SK-N-SH treated with all-trans-retinoic acid at 6 μM for 48 hours (cell line): ENCODE measurements at regions not wholly inside any gene's neighbourhood (a gene's known extent, or its start where the extent isn't known, plus 50 kb on each side); places are given as distances from the start of the nearest gene placed in this dataset.

ENCODE experiments used
- ATAC-seq: fragments of 200-7000 bp; cut with Tn5 transposase; 3 replicates; pipeline ENCODE4 v1.9.1; 2020; ENCODE audit warnings: mild to moderate bottlenecking, moderate library complexity
- CREB5 ChIP-seq: fragments of 250-450 bp; sonication (Bioruptor Pico); IDR thresholded peaks from 2 replicates; pipeline ENCODE4 v1.5.1; 2020; ENCODE audit warnings: low read depth, mild to moderate bottlenecking, moderate library complexity
- CSRNP3 ChIP-seq: fragments of 250-450 bp; sonication (Bioruptor Pico); IDR thresholded peaks from 2 replicates; pipeline ENCODE4 v1.5.1; 2021; ENCODE audit warnings: mild to moderate bottlenecking, moderate library complexity
- ESRRG ChIP-seq: fragments of 250-450 bp; sonication (Bioruptor Pico); IDR thresholded peaks from 2 replicates; pipeline ENCODE4 v1.6.1; 2021; ENCODE audit warnings: mild to moderate bottlenecking
- GLIS3 ChIP-seq: fragments of 250-450 bp; sonication (Bioruptor Pico); IDR thresholded peaks from 2 replicates; pipeline ENCODE4 v1.5.0; 2020; ENCODE audit warnings: mild to moderate bottlenecking, moderate library complexity
- ISL1 ChIP-seq: fragments of 250-450 bp; sonication (Bioruptor Pico); IDR thresholded peaks from 2 replicates; pipeline ENCODE4 v2.1.2; 2022; ENCODE audit warnings: mild to moderate bottlenecking, moderate library complexity
- OSR1 ChIP-seq: fragments of 250-450 bp; sonication (Bioruptor Pico); IDR thresholded peaks from 2 replicates; pipeline ENCODE4 v1.8.0; 2022; ENCODE audit warnings: moderate library complexity, mild to moderate bottlenecking, inconsistent platforms
- PATZ1 ChIP-seq: fragments of 250-450 bp; sonication (Bioruptor Pico); IDR thresholded peaks from 2 replicates; pipeline ENCODE4 v1.8.0; 2020; ENCODE audit warnings: mild to moderate bottlenecking, moderate library complexity, borderline replicate concordance
- POU6F1 ChIP-seq: fragments of 250-450 bp; sonication (Bioruptor Pico); IDR thresholded peaks from 2 replicates; pipeline ENCODE4 v1.8.0; 2021; ENCODE audit warnings: low read depth, mild to moderate bottlenecking, moderate library complexity, borderline replicate concordance
- RARB ChIP-seq: fragments of 250-450 bp; sonication (Bioruptor Pico); IDR thresholded peaks from 2 replicates; pipeline ENCODE4 v1.8.0; 2021; ENCODE audit warnings: mild to moderate bottlenecking, moderate library complexity
- SNAI2 ChIP-seq: fragments of 250-450 bp; sonication (Bioruptor Pico); IDR thresholded peaks from 2 replicates; pipeline ENCODE4 v1.5.0; 2020; ENCODE audit warnings: mild to moderate bottlenecking, moderate library complexity
- TCF4 ChIP-seq: fragments of 250-450 bp; sonication (Bioruptor Pico); IDR thresholded peaks from 2 replicates; pipeline ENCODE4 v1.8.0; 2021; ENCODE audit warnings: mild to moderate bottlenecking, moderate library complexity, borderline replicate concordance
- TSHZ2 ChIP-seq: fragments of 250-450 bp; sonication (Bioruptor Pico); IDR thresholded peaks from 2 replicates; pipeline ENCODE4 v1.5.0; 2020; ENCODE audit warnings: mild to moderate bottlenecking, moderate library complexity
- ZC3H10 ChIP-seq: fragments of 250-450 bp; sonication (Bioruptor Pico); IDR thresholded peaks from 2 replicates; pipeline ENCODE4 v1.5.1; 2021; ENCODE audit warnings: mild to moderate bottlenecking, moderate library complexity
- ZNF565 ChIP-seq: fragments of 450-650 bp; formaldehyde crosslinking; conservative IDR thresholded peaks from 2 replicates; pipeline ENCODE4 v1.5.0; 2020; ENCODE audit warnings: low read depth, mild to moderate bottlenecking, moderate library complexity
- ZNF70 ChIP-seq: fragments of 450-650 bp; formaldehyde crosslinking; IDR thresholded peaks from 2 replicates; pipeline ENCODE4 v1.5.0; 2020; ENCODE audit warnings: mild to moderate bottlenecking, moderate library complexity
- ZNF8 ChIP-seq: fragments of 450-650 bp; formaldehyde crosslinking; IDR thresholded peaks from 2 replicates; pipeline ENCODE4 v1.5.0; 2020; ENCODE audit warnings: mild to moderate bottlenecking, moderate library complexity

- no peak for ATAC-seq
- TF ChIP-seq ISL1 (CRISPR knock-in tag), result no peak
- TF ChIP-seq ZNF70, result no peak
- no peak for TF ChIP-seq ZNF565 (CRISPR knock-in tag)
- TF ChIP-seq SNAI2 (CRISPR knock-in tag), result no peak
- TF ChIP-seq OSR1, result no peak
- no peak for TF ChIP-seq TSHZ2 (CRISPR knock-in tag)
- no peak for TF ChIP-seq ESRRG (CRISPR knock-in tag)
- no peak for TF ChIP-seq RARB
- no peak for TF ChIP-seq GLIS3 (CRISPR knock-in tag)
- TF ChIP-seq POU6F1 (CRISPR knock-in tag), result no peak
- TF ChIP-seq PATZ1 (CRISPR knock-in tag), result no peak
- no peak for TF ChIP-seq TCF4 (CRISPR knock-in tag)
- TF ChIP-seq ZNF8 (CRISPR knock-in tag), result no peak
- no peak for TF ChIP-seq CSRNP3
These were observed 151.5 kb downstream of the AACS start for GRCh38 chr12:125216756-125217155.

GRCh38 chr12:125217308-125217707, 152.1 kb downstream of the AACS start:
- TF ChIP-seq ZC3H10 (CRISPR knock-in tag), result no peak
- TF ChIP-seq CREB5 (CRISPR knock-in tag), result no peak
- no peak for TF ChIP-seq OSR1
- no peak for ATAC-seq

GRCh38 chr12:125218952-125219351, 153.7 kb downstream of the AACS start:
- ATAC-seq, result no peak

More at GRCh38 chr12:125218952-125219351, 153.7 kb downstream of the AACS start:
- TF ChIP-seq POU6F1 (CRISPR knock-in tag), result no peak
- no peak for TF ChIP-seq CREB5 (CRISPR knock-in tag)
